T1000 (cell line): ENCODE measurements at regions not wholly inside any gene's neighbourhood (a gene's known extent, or its start where the extent isn't known, plus 50 kb on each side); places are given as distances from the start of the nearest gene placed in this dataset.
"Not testable (repeated sequence)": the region's sequence is repeated elsewhere in the genome, so short reads cannot be mapped to it uniquely, and the experiment has no call there.

Experiments used
- DNase-seq: peaks from one replicate; lab custom pipeline; 2025; ENCODE audit warnings: mixed read lengths; lab: John Stamatoyannopoulos, UW

DNA sequence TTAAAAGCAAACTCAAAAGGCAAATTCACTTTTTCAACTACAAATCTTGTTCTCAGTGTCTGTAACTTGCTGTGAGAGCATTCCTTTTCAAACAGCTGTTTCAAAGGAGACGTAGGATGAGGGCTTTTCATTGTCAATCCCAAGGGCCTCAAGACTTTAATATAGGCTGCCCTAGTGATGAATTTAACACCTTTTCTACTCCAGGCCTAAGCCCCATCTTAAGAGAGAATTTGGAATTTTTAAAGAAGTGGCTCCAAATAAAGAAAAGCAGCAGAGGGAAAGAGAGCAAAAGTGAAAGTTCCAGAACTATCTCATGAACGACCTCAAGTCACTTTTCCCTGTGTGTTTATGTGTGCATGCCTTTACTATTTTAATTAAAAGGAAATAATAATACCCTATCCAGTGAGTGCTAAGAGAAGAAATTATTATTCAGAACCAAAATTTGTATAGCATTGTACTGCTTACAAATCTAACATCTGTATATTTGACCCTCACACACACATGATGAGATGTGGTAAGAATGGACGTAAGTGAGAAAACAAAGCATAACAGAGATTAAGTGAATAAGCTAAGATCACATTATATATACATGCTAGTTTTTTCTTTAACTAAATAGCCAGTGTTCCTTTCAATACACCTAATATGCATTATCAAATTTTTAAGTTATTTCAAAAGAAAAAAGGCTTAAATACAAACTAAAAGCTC is 196.4 kb downstream of the VGLL3 start:
- DNase-seq = no peak

DNA sequence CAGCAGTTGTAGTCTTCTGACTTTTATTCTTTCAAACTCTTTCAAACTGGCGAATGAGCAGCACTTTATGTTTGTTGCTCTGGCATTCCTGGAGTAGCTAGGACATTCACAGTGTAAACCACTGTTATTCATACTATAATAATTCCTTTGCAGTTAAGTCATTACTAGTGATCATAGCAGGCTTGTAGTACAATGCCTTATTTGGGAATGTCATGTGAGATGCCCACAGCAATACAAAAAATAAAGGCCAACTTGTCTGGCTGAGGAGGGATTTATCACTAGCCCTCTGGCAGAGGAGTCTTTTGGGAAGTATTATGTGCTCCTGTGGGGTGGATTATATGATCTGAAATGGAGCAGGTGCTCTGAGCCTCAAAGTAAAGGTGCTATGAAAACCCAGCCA is 197.2 kb downstream of the VGLL3 start:
- peak; percentile 25 for DNase-seq

DNA sequence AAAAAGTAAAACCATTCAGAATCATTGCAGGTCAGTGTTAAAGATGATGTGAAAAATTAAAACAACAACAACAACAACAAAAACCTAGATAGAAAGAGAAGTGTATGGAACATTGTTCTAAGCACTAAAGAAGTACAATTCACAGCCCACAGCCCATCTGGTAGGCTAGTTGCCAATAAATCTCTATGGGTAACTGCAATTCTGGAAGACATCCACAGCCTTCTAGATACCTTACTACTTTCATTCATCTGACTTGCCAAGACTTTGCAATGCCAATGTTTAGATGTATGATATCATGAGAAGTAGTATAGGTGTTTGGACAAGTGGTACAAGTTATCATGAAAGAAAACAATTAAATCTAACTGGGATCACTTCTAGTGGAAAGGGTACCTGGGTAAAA is 198.6 kb downstream of the VGLL3 start:
- no peak for DNase-seq

DNA sequence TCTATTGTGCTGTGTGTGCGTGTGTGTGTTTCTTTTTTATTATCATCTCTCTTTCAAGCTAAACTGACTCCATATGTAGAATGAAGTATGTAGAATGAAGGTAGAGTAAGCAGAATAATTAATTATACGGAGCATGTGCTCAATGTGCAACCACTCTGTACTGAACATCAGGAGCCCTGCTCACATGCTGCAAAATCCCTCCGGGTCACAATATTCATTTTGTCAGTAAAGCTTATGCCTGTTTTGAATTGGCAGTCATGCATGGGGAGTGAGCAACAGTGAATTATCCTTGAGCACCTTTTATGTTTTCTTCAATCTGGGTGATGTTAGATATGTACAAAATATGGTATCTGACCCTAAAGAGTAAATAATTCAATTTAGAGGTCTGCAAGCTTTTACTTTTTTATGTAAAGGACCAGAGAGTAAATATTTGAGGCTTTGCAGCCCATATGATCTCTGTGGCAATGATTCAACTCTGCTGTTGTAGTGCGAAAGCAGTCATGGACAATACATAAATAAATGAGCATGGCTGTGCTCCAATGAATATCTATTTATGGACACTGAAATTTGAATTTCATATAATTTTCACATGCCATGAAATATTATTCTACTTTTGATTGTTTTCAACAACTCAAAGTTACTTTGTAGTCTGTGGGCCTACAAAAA is 199.9 kb downstream of the VGLL3 start:
- DNase-seq = no peak

DNA sequence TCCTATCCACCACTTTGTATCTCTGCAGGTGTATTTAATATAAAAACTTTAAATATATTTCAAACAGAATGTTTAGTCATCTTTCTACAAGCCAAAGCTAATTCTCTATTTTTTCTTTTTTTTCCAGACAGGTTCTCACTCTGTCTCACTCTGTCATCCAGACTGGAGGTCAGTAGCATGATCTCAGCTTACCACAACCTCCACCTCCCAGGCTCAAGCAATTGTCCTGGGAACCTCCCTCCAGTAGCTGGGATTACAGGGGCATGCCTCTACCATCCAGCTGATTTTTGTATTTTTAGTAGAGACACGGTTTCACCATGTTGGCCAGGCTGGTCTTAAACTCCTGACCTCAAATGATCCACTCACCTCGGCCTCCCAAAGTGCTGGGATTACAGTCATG is 202.6 kb downstream of the VGLL3 start:
- no peak for DNase-seq

DNA sequence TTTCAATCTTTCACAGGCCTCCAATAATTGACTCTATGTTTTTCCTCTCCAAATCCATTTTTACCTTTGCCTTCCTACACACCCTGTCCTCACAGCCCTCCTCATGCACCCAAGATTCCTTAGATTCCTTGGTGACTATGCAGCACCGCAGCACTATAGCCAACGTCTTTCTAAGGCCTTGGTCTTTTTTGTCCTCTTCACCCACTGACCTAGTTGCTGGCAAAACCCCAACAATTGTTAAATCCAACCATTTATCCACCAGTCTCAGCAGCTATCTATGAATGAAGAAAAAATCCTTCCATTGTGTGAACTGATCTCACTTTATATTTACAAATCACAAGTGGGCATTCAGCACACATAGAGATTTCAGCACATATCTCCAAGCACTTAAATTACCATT is 203.9 kb downstream of the VGLL3 start:
- no peak for DNase-seq

DNA sequence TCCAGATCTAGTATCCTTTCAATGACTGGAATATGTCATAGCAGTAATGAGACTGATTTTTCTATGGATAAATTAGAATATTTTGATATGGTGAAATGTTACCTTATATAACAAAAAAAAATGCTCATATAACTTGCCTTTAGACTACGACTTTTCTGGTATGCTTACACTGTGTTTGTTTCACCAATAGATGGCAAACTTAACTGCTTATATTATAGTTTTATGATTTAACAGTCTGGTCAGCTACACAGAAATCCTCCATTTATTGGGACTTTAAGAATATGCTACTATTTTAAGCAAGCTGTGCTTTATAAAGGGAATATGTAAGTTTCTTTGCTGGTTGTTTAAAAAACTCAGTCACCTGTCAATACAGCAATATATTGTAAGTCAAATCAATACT is 205.6 kb downstream of the VGLL3 start:
- no peak for DNase-seq

DNA sequence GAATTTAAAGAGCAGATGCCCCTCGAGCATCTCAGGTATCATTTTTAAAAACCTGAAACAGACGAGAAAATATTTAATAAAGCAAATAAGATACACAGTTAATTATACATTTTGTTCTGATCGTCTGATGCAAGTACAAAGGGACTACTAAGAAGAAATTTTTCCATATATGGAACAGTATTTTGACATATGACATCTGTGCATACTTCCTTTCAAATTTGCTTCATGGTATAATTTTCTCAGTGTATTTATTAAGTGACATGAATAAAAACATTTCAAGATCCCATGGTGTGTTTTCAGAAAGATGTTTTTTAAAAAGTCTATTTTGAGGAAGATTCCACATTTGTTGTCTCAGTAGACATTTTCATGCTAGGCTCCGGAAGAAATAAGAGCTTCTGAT is 208.1 kb downstream of the VGLL3 start:
- no peak for DNase-seq

DNA sequence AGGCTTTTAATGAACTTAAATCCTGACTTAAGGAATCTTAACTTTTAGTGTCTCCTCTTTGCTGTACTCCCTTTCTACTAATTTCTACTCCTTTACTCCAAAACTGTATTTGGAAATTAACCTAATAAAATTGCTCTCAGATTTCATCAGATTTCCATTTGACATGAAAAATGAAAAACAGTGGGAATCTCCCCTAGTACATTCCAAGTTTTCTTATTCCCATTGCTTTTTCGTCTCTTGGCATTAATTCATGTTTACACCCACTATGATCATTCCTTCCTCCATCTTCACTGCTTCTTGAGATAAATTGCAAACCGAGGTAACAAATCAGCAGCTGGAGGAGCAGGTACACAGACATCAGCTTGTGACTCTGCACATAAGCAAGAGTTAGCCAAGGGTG is 208.7 kb downstream of the VGLL3 start:
- no peak for DNase-seq

DNA sequence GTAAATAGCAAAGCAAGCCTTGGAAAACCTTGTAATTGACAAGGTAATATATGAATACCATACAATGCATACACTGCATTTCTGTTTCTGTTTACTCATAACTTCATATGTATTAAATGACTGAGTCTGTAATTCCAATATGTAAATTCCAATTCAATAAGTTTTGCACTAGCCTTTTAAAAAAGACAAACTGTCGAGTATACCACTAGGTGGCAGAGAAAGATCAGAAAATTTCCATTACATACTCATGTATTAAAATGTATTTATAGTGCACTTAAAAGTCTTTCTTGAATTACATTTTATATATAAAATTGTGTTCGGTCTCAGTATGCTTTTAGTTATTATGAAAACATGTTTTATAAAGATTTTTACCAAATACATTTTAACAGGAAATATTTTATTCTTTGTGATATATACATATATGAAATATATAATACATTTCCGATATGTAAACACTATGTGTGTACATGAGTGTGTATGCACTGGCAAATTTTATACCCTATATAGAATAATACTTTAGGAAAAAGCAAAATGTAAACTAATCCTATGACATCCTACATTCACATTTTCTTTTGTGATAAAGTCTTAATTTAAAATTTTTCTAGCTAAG is 216.8 kb downstream of the VGLL3 start:
- DNase-seq = no peak

DNA sequence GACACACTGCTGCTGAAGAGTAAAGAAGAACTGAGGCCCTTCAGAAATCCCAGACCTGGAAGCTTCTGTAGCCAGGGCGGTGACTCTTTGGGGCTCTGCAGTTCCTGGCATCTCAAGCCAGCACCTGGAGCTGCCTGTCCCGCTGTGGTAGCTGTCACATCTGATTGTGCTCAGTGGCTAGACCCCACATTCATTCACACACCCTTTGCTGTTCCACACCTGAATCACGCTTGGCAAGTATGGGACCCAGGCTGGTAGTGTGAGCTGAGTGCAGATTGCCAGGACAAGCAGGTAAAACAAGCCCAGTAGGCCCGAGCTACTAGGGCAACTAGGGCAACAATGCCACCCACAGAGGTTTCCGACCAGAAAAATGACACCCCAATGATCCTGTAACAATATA is 218.2 kb downstream of the VGLL3 start:
- no peak for DNase-seq

DNA sequence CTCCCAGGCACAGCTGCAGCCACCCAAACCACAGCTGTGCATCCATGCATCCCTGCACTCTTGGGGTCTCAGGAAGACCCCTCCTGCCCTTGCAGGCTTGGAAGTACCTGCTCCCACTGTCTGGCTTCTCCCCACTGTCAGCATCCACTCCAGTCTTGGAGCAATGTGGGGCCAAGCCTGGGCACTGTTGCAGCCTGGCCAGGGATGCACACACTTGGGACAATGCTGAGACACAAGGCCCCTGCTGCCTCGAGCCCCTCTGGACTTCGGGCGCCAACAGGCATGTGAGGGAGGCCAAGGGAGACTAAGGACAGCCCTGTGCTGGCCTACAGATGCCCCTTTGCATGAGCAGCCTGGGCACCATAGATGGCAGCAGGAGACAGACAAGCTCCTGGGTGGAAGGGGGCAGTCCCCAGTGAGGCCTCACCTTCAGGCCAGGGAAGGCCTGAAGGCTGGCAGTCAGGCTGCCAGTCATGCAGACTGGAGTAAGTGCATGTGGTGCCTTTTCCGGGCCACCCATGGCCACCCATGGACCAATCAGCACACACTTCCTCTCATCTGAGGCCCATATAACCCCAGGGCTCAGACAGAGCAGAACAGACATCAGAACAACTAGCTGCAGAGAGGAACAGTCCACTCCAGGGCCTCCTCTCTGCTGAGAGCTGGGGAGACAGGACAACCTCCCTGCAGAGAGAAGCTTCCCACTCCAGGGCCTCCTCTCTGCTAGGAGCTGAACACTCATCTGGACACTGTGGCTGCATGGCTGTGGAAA is 219.0 kb downstream of the VGLL3 start:
- no peak for DNase-seq

DNA sequence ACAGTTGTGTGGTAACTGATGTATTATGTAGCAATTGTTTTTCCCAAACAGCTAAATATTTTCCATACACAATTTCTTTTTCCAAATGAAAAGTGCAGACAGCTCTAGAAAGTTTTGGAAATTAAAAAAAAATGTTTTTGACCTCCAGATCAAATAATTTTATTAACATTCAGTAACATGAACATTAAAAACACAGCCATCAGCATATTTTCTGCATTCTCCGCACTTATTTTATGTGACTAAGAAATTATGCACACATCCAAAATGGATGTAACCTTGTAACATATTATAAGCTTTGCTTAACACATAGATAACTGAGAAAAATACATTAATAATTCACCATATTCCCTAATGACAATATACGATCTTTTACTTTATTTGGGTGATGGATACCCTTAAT is 224.6 kb downstream of the VGLL3 start:
- DNase-seq = no peak

DNA sequence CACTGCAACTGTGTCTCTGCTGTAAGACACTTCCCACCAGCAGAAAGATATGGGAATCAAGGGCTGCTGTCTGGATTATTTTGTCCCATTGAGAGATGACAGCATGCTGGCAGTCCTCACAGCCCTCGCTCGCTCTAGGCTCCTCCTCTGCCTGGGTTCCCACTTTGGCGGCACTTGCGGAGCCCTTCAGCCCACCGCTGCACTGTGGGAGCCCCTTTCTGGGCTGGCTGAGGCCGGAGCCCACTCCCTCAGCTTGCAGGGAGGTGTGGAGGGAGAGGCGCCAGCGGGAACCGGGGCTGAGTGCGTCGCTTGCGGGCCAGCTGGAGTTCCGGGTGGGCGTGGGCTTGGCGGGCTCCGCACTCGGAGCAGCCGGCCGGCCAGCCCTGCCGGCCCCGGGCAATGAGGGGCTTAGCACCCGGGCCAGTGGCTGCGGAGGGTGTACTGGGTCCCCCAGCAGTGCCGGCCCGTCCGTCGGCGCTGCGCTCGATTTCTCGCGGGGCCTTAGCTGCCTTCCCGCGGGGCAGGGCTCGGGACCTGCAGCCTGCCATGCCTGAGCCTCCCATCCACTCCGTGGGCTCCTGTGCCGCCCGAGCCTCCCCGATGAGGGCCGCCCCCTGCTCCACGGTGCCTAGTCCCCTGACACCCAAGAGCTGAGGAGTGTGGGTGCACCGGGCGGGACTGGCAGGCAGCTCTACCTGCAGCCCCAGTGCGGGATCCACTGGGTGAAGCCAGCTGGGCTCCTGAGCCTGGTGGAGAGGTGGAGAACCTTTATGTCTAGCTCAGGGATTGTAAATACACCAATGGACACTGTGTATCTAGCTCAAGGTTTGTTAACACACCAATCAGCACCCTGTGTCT is 233.4 kb downstream of the VGLL3 start:
- not testable (repeated sequence) for DNase-seq

DNA sequence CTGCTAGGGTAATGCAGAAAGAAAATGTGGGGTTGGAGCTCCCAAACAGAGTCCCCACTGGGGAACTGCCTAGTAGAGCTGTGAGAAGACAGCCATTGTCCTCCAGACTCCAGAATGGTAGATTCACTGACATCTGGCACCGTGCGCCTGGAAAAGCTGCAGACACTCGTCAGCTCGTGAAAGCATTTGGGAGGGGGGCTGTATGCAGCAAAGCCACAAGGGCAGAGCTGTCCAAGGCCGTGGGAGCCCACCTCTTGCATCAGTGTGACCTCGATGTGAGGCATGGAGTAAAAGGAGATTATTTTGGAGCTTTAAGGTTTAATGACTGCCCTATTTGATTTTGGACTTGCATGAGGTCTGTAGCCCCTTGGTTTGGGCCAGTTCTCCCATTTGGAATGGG is 242.9 kb downstream of the VGLL3 start:
- no peak for DNase-seq

DNA sequence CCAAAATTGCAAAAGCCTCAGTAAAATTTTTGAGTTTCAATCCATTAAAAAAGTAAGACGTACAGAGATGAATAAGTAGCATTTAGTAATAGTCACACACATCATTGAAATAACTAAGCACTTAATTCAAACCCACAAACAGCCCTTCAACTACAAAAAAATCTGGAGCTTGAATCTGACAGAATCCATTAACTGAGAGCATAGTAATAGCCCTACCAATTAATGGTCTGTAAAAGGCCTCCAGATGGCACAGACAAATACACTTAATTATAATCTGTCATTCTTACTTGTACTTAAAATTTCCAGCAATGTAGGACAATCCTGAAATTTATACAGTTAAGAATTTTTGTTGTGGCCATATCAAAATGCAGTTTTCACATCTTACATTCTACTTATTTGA is 246.9 kb downstream of the VGLL3 start:
- no peak for DNase-seq

DNA sequence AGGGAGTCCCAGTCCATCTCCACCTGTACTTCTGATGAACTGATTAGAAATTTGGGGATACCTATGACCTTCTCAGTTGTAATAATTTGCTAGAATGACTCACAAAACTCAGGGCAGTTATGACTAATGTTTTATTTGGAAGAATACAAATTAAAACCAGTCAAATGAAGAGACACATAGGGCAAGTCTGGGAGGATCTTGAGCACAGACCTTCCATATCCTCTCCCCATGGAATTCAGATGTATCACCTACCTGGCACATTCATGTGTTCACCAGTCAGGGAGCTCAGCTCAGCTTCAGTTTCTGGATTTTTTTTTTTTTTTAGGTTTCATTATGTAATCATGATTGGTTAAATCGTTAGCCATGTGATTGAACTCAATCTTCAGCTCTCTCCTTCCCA is 247.7 kb downstream of the VGLL3 start:
- DNase-seq = no peak

DNA sequence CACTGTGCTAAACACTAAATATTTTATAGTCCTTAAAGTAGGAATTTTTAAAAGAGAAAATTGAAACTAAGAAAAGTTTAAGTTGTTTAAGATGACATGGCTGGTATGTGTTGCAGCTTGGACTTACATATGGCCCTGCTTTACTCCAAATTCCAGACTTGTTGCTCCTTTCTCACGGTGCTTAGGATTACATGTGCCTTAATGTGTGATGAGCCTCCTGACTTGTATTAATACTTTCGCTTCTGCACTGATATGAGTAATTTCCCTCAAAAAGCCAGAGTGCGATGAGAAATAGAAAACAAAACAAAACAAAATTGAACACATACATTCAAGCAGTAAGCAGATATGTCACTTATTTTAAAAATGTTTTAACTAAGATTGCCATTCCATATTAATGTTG is 250.2 kb downstream of the VGLL3 start:
- no peak for DNase-seq

DNA sequence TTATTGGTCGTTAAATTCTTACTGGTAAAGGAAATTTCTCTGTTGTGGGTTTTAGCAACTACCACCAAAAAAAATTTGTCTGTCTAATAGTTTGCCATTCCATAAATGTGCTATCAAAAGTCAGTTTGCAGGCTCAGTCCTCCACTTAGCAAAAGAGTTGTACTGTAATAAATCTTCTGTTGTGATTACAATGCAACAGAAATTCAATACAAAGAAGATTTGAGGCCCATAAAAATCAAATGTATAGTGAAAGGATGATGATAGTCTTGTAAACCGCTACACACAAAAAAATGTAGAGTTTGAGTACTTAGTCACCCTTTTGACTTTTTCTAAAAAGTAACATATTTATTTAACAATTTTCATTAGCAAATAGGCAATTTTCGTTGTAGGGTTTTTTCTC is 251.7 kb downstream of the VGLL3 start:
- DNase-seq = no peak

DNA sequence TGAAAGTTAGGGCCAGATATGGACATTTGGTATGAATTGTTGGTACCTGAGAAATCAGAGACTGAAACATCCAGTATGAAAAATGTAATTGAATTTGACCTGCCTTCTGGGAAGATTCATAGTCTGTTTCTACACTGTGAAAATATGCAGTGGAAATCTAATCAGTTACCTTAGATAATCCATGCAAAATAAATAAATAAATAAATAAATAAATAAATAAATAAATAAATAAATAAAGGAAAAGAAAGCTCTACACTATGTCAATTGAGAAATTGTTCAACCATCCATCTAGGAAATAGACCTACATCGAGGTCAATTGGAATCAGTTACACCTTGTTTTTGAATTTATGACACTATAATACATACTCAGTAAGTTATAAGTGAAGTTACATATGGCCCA is 252.3 kb downstream of the VGLL3 start:
- DNase-seq = no peak

DNA sequence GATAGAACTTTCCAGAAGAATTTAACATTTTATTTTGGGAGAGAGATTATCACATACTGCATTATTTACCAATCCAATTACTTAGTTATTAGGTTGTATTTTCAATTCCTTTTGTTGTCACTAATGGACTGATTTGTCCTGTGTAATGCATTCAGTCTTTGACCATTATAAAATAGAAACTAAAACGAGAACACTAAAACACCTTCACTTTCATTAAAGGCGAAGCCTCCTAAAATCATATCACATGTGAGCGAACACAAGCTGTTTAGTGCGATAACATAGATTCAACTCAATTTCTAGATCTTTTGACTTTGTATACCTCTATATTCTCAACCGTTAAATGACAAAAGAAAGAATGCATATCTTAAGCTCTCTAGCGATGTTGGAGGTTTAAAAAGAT is 253.4 kb downstream of the VGLL3 start:
- DNase-seq = no peak

DNA sequence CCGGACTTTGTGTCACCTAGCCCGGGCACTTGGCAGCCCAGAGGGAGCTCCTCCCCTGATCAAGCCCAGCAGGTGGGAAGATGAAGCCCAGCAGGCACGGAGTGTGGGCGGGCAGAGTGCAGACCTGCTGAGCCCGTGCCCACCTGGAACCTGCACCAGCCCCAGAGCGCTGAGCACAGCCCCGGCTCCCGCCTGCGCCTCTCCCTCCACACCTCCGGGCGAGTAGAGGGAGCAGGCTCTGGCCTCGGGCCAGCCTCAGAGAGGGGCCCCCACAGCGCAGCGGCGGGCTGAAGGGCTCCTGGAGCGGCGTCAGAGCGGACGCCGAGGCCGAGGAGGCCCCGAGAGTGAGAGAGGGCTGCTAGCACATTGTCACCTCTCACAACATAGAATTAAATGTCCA is 257.7 kb downstream of the VGLL3 start:
- DNase-seq = no peak
